ES-I3 (cell line): ENCODE measurements at regions not wholly inside any gene's neighbourhood (a gene's known extent, or its start where the extent isn't known, plus 50 kb on each side); places are given as distances from the start of the nearest gene placed in this dataset.

Experiments
- H3K36me3 ChIP-seq: 2 replicates; pipeline ENCODE4 v1.6.1; 2013; ENCODE audit warnings: mild to moderate bottlenecking, low read length, control low read depth, moderate library complexity; ENCODE audit not compliant: insufficient read depth
- H3K4me1 ChIP-seq: 2 replicates; pipeline ENCODE4 v1.6.1; 2013; ENCODE audit warnings: mild to moderate bottlenecking, control low read depth, low read length; ENCODE audit not compliant: insufficient read depth
- H3K9ac ChIP-seq: 2 replicates; pipeline ENCODE4 v1.6.1; 2013; ENCODE audit warnings: low read depth, mild to moderate bottlenecking, low read length, moderate library complexity
- H3K9me3 ChIP-seq: 2 replicates; pipeline ENCODE4 v1.6.1; 2013; ENCODE audit warnings: mild to moderate bottlenecking, low read length, moderate library complexity; ENCODE audit not compliant: control insufficient read depth, insufficient read depth

- Histone ChIP-seq H3K9ac (no peak overlapping the region), H3K4me1 (no peaks in the 10 kb centered on the region), H3K36me3 (no peaks in the 10 kb centered on the region), H3K9me3 (peaks cover 3% of the 10 kb centered on the region; the same call in 1 of the 2 replicates)
Measured at GRCh38 chr5:126199467-126199866, 223.7 kb upstream of the GRAMD2B start.

GRCh38 chr5:126208691-126209090, 214.5 kb upstream of the GRAMD2B start:
- Histone ChIP-seq H3K4me1 (no peaks in the 10 kb centered on the region), H3K36me3 (no peaks in the 10 kb centered on the region), H3K9ac (no peak overlapping the region), H3K9me3 (peaks cover 1% of the 10 kb centered on the region; the same call in 1 of the 2 replicates)

- H3K9me3 ChIP-seq: no peaks in the 10 kb centered on the region; the same call in 1 of the 2 replicates
- no peaks in the 10 kb centered on the region for H3K36me3 ChIP-seq
- no peak overlapping the region for H3K9ac ChIP-seq
- H3K4me1 ChIP-seq: no peaks in the 10 kb centered on the region
Measured at GRCh38 chr5:126210955-126211354, 212.3 kb upstream of the GRAMD2B start.

GRCh38 chr5:126219616-126220015, 203.6 kb upstream of the GRAMD2B start:
- Histone ChIP-seq H3K4me1 (no peaks in the 10 kb centered on the region), H3K9me3 (no peaks in the 10 kb centered on the region), H3K9ac (no peak overlapping the region), H3K36me3 (no peaks in the 10 kb centered on the region)

GRCh38 chr5:126220725-126221124, 202.5 kb upstream of the GRAMD2B start:
- Histone ChIP-seq H3K36me3 (no peaks in the 10 kb centered on the region), H3K9ac (no peak overlapping the region), H3K4me1 (no peaks in the 10 kb centered on the region), H3K9me3 (no peaks in the 10 kb centered on the region)

GRCh38 chr5:126228934-126229333, 194.3 kb upstream of the GRAMD2B start:
- Histone ChIP-seq H3K9me3 (0 out of 2 replicates have a peak, but pooled peaks cover 5% of the 10 kb centered on the region), H3K4me1 (no peaks in the 10 kb centered on the region), H3K36me3 (no peaks in the 10 kb centered on the region), H3K9ac (no peak overlapping the region)

- 0 out of 2 replicates have a peak, but pooled peaks cover 5% of the 10 kb centered on the region for H3K9me3 ChIP-seq
- H3K9ac ChIP-seq: no peak overlapping the region
- no peaks in the 10 kb centered on the region for H3K4me1 ChIP-seq
- no peaks in the 10 kb centered on the region for H3K36me3 ChIP-seq
Measured at GRCh38 chr5:126233256-126233655, 190.0 kb upstream of the GRAMD2B start.

- Histone ChIP-seq H3K4me1 (no peaks in the 10 kb centered on the region), H3K9ac (no peak overlapping the region)
Measured at GRCh38 chr5:126234563-126235195, 188.5 kb upstream of the GRAMD2B start.

GRCh38 chr5:126235628-126236027, 187.6 kb upstream of the GRAMD2B start:
- H3K9ac ChIP-seq: no peak overlapping the region
- H3K9me3 ChIP-seq: no peaks in the 10 kb centered on the region
- no peaks in the 10 kb centered on the region for H3K36me3 ChIP-seq
- no peaks in the 10 kb centered on the region for H3K4me1 ChIP-seq

More at GRCh38 chr5:126234563-126235195, 188.5 kb upstream of the GRAMD2B start:
- Histone ChIP-seq H3K9me3 (no peaks in the 10 kb centered on the region), H3K36me3 (no peaks in the 10 kb centered on the region)

GRCh38 chr5:126236994-126237393, 186.2 kb upstream of the GRAMD2B start:
- Histone ChIP-seq H3K9me3 (no peaks in the 10 kb centered on the region), H3K36me3 (no peaks in the 10 kb centered on the region), H3K9ac (no peak overlapping the region), H3K4me1 (peaks cover 5% of the 10 kb centered on the region; the same call in 1 of the 2 replicates)

- Histone ChIP-seq H3K4me1 (no peaks in the 10 kb centered on the region), H3K36me3 (no peaks in the 10 kb centered on the region), H3K9me3 (no peaks in the 10 kb centered on the region), H3K9ac (no peak overlapping the region)
Measured at GRCh38 chr5:126248611-126249010, 174.6 kb upstream of the GRAMD2B start.

GRCh38 chr5:126251024-126251423, 172.2 kb upstream of the GRAMD2B start:
- no peaks in the 10 kb centered on the region for H3K9me3 ChIP-seq
- no peak overlapping the region for H3K9ac ChIP-seq
- H3K4me1 ChIP-seq: no peaks in the 10 kb centered on the region
- no peaks in the 10 kb centered on the region for H3K36me3 ChIP-seq

- Histone ChIP-seq H3K36me3 (no peaks in the 10 kb centered on the region), H3K9me3 (no peaks in the 10 kb centered on the region), H3K9ac (no peak overlapping the region), H3K4me1 (no peaks in the 10 kb centered on the region)
Measured at GRCh38 chr5:126253406-126253805, 169.8 kb upstream of the GRAMD2B start.

GRCh38 chr5:126263591-126264184, 159.5 kb upstream of the GRAMD2B start:
- H3K4me1 ChIP-seq: peaks cover 4% of the 10 kb centered on the region; the same call in 1 of the 2 replicates
- H3K9ac ChIP-seq: no peak overlapping the region

GRCh38 chr5:126265917-126266316, 157.3 kb upstream of the GRAMD2B start:
- Histone ChIP-seq H3K9me3 (no peaks in the 10 kb centered on the region), H3K36me3 (no peaks in the 10 kb centered on the region), H3K9ac (no peak overlapping the region), H3K4me1 (peaks cover 4% of the 10 kb centered on the region; the same call in 1 of the 2 replicates)

More at GRCh38 chr5:126263591-126264184, 159.5 kb upstream of the GRAMD2B start:
- Histone ChIP-seq H3K36me3 (no peaks in the 10 kb centered on the region), H3K9me3 (peaks cover 4% of the 10 kb centered on the region; the same call in 1 of the 2 replicates)
